Cerebellar cortex (tissue), 1 donor: ENCODE measurements at regions not wholly inside any gene's neighbourhood (a gene's known extent, or its start where the extent isn't known, plus 50 kb on each side); places are given as distances from the start of the nearest gene placed in this dataset.
"Not testable (repeated sequence)": the region's sequence is repeated elsewhere in the genome, so short reads cannot be mapped to it uniquely, and the experiment has no call there.

Source experiments
- DNase-seq: peaks from one replicate; pipeline ENCODE4 v3.0.0-alpha.2; 2015; ENCODE audit warnings: low spot score

- peak; percentile 13 for DNase-seq
These were observed 51.9 kb upstream of the RBM47 start for GRCh38 chr4:40681600-40681999.

DNA sequence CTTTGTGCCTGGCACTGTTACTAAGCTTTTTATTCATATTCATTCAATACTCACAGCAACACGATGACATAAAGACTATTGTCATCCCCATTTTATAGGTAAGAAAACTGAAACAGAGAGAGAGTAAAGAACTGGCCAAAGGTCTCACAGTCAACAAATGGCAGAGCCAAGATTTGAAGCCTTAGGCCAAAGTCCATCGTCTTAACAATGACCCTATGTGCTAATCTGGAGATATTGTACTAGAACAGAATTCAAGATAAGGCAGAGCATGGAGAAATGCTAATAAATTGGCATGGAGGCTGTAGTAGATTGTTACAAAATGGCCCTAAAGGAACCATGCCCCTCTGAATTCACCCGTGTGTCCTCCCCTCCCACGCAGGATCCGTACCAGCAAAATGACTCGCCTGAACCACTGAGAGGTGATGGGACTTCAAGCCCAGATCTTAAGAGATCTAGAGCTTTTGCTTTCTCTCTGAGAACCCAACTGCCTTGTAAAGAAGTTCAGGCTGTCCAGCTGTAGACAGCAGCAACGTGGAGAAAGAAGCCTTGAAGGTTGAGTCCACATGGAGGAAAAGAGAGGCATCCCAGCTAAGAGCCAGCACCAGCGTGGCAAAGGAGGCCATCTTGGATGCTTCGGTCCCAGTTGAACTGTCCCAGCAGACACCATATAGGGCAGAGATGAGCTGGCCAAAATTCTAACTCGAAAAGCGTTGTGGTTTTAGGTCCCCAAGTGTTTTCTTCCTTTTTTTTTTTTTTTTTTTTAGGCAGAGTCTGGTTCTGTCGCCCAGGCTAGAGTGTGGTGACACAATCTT lies 52.8 kb upstream of the RBM47 start:
- DNase-seq: no peak

DNA sequence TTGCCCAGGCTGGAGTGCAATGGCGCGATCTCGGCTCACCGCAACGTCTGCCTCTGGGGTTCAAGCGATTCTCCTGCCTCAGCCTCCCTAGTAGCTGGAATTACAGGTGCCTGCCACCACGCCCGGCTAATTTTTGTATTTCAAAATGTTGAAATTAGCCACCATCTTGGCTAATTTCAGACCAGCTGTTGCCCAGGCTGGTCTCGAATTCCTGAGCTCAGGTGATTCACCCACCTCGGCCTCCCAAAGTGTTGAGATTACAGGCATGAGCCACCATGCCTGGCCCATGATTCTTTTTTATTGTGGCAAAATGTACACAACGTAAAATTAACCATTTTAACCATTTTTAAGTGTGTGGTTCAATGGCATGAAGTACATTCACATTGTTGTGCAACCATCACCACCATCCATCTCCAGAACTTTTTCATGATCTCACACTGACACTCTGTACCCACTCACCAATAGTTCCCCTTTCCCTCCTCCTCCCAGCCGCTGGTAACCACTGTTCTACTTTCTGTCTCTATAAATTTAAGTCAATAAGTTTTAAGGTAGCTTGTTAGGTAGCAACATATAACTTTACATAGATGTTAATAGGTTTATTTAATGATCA lies 54.0 kb upstream of the RBM47 start:
- DNase-seq: not testable (repeated sequence)

- no peak for DNase-seq
These were observed 54.7 kb upstream of the RBM47 start for GRCh38 chr4:40684404-40684803.

DNA sequence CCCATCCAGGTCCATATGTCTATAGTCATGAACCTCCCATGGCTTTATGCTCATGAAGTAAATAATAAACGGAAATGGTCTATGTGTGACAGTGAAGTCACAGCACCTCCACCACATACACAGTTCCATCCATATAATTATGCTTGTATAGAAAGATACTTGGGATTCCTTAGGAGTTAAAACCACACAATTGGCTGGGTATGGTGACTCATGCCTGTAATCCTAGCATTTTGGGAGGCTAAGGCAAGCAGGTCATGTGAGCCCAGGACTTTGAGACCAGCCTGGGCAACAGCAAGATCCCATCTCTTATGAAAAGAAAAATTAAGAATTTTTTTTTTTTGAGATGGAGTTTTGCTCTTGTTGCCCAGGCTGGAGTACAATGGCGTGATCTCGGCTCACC lies 55.6 kb upstream of the RBM47 start:
- no peak for DNase-seq

- DNase-seq: no peak
These were observed 56.6 kb upstream of the RBM47 start for GRCh38 chr4:40686081-40686913.

GRCh38 chr4:40687676-40688389 lies 58.2 kb upstream of the RBM47 start:
- no peak for DNase-seq

DNA sequence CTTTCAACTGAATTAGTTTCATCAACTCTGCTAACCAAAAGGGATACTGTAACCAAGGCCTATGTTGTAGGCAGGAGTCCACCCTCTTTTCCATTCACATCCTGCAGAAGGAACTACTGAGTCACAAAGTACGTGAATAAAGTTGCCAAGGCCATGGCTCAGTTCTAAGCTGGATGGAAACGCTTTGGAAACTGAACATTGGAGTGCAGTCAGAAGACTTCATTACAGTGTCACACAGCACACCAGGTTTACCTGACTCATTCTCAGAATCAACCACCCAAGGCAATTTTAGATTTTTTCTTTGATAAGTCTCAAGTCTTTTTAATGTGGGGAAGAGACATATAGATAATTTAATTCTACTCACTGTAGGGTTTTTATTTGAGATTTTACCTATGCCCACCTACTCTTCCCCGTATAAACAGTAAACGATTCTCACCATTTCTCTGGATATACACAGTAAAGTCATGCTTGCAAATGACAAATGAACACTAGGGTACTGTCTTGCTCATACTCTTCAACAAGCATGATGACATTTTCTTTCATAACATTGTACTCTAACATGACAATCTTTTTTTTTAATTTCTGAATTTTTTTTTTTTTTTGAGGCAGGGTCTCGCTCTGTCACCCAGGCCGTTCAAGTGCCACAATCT lies 58.9 kb upstream of the RBM47 start:
- DNase-seq: no peak

- DNase-seq: no peak
These were observed 55.8 kb upstream of the NSUN7 start for GRCh38 chr4:40693946-40694345.

DNA sequence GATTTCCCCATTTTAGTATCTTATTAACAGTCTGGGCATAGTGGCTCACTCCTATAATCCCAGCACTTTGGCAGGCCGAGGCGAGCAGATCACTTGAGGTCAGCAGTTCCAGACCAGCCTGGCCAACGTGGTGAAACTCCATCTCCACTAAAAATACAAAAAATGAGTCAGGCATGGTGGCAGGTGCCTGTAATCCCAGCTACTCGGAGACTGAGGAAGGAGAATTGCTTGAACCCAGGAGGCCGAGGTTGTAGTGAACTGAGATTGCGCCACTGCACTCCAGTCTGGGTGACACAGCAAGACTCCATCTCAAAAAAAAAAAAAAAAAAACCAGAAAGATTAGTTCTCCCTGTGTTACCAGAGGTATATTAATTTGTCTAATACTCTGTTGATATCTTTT lies 52.3 kb upstream of the NSUN7 start:
- not testable (repeated sequence) for DNase-seq

DNA sequence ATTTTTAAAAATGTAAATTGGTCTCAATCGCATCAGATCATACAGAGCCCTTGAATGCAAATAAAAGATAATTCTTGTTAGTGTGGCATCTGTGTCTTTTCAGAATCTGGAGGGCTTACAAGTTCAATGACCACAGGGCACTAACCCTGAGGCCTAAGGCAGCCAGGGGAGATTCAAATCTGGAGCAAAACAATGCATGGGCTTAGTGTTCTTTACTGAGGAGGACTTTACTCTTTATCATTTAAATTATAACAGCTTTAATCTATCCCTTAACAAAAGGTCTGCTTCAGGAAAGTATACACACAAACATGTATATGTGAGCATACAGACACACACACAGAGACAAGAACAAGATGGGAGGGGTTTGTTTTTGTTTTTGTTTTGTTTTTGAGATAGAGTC lies 51.0 kb upstream of the NSUN7 start:
- no peak for DNase-seq

DNA sequence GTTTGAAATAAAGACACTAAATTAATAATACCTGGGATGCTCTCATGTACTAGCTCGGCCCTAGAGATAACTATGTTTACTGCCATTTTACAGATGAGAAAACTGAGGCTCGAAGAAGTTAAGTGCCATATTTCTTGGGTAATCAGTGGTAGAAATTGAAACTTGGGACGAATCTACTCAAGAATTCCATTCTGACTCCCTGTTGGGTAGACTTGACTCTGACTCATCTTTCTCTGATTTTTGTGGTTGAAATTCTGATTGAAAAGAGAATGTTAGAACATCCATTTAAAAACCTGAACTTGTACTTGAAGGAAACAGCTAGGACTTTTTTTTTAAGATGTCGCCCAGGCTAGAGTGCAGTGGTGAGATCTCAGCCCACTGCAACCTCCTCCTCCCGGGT lies 50.1 kb upstream of the NSUN7 start:
- DNase-seq: no peak
